SK-N-MC (cell line): ENCODE measurements at regions not wholly inside any gene's neighbourhood (a gene's known extent, or its start where the extent isn't known, plus 50 kb on each side); places are given as distances from the start of the nearest gene placed in this dataset.

Experiments used
- DNase-seq: peaks from one replicate; pipeline ENCODE4 v3.0.0-alpha.2; 2011; ENCODE audit warnings: low read depth, low spot score
- H3K27ac ChIP-seq: fragments of 200-600 bp; sonication (generic); 2 replicates; pipeline ENCODE4 v1.5.1; 2016; ENCODE audit warnings: mixed run types
- H3K36me3 ChIP-seq: fragments of 200-600 bp; sonication (generic); 2 replicates; pipeline ENCODE4 v1.6.1; 2017; ENCODE audit warnings: antibody characterized with exemption, low read length, mixed read lengths; ENCODE audit not compliant: insufficient read depth
- H3K4me3 ChIP-seq: fragments of 200-600 bp; sonication (generic); 2 replicates; pipeline ENCODE4 v1.5.1; 2016
- H3K9ac ChIP-seq: fragments of 200-600 bp; sonication (generic); 2 replicates; pipeline ENCODE4 v1.8.0; 2017; ENCODE audit warnings: mixed run types, mixed read lengths; ENCODE audit not compliant: insufficient read length
- H3K9me3 ChIP-seq: fragments of 200-600 bp; sonication (generic); 2 replicates; pipeline ENCODE4 v1.6.1; 2017; ENCODE audit warnings: low read depth, mild to moderate bottlenecking, antibody characterized with exemption, low read length, moderate library complexity, mixed read lengths
- EZH2 ChIP-seq: fragments of 200-600 bp; sonication (generic); IDR thresholded peaks from one replicate; pipeline ENCODE4 v1.6.1; 2017; ENCODE audit warnings: antibody characterized with exemption
- FOXP2 ChIP-seq: optimal IDR thresholded peaks from 2 replicates; pipeline ENCODE3; 2011; ENCODE audit warnings: mild to moderate bottlenecking, moderate library complexity; ENCODE audit not compliant: insufficient read depth; ENCODE audit errors: extremely low read length, control extremely low read depth
- POLR2AphosphoS5 ChIP-seq: IDR thresholded peaks from 2 replicates; pipeline ENCODE4 v1.6.1; 2012; ENCODE audit warnings: mild to moderate bottlenecking, low read depth, low read length, borderline replicate concordance

DNA sequence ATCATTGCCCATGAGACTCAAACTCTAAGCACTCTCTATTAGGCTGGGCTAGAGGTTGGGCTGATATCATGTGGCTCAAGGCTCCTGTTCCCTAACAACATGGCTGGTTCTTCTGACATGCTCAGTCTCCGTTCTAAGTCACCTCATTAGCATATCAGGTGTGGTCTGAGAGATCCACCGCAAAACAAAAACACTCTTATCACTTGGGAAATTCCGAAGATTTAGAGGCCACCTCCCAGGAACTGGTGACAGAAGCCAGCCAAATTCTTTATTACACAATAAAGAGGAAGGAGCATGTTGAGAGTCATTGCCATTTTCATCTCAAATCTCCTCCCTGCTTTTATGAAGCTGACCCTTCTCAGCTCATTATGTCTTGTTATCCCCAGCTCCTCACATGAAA is 107.6 kb downstream of the MSX2 start:
- Histone ChIP-seq H3K27ac (no peak overlapping the region), H3K4me3 (no peak overlapping the region), H3K9me3 (no peaks in the 10 kb centered on the region), H3K9ac (no peak overlapping the region), H3K36me3 (no peaks in the 10 kb centered on the region)
- DNase-seq, result no peak
- TF ChIP-seq POLR2AphosphoS5, result no peak

DNA sequence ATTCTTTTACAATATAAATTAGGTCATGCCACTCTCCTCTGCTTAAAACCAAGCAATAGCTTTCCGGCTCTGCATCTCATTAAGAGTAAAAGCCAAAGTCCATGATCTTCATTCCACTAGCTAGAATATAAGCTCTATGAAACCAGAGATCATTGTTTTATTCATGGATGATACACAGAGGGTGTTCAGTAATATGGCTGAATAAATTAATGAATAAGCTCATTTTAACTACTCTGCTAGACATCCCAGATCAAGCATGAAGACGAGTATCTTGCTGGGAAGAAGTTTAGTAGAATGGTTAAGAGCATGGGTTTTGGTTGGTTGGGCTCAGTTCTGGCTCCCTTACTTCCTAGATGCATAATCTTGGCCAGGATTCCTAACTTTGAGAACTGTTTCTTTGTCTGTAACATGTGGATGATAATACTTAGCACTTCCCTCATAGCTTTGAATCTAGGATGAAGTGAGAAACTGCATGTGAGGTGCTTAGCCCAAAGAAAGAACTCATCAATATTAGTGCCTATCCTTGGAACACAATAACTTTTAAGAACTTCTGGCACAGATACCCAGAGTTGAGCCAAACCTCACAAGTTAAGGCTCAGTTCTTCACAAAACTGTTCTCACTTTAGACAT is 106.8 kb downstream of the MSX2 start:
- H3K9me3 ChIP-seq, result no peaks in the 10 kb centered on the region
- no peak for DNase-seq
- H3K36me3 ChIP-seq, result no peaks in the 10 kb centered on the region
- no peak overlapping the region for H3K9ac ChIP-seq
- TF ChIP-seq EZH2 (no peak), POLR2AphosphoS5 (no peak)
- no peak overlapping the region for H3K27ac ChIP-seq
- no peak overlapping the region for H3K4me3 ChIP-seq

DNA sequence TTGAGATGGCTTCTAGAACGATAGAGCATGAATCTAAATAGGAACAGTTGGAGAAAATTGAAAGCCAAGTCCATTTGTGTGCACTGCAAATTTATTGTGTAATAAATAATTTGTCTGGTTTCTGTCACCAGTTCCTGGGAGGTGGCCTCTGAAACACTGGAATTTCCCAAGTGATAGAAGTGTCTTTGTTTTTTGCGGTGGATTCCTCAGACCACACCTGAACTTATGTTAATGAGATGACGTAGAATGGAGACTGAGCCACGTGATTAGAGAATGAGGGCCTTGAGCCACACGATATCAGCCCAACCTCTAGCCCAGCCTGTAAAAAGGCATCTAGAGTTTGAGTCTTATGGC is 105.1 kb downstream of the MSX2 start:
- no peak overlapping the region for H3K27ac ChIP-seq
- no peak overlapping the region for H3K9ac ChIP-seq
- no peak for TF ChIP-seq POLR2AphosphoS5
- no peak for TF ChIP-seq EZH2
- no peak for TF ChIP-seq FOXP2
- no peaks in the 10 kb centered on the region for H3K36me3 ChIP-seq
- no peaks in the 10 kb centered on the region for H3K9me3 ChIP-seq
- H3K4me3 ChIP-seq, result no peak overlapping the region
- no peak for DNase-seq

DNA sequence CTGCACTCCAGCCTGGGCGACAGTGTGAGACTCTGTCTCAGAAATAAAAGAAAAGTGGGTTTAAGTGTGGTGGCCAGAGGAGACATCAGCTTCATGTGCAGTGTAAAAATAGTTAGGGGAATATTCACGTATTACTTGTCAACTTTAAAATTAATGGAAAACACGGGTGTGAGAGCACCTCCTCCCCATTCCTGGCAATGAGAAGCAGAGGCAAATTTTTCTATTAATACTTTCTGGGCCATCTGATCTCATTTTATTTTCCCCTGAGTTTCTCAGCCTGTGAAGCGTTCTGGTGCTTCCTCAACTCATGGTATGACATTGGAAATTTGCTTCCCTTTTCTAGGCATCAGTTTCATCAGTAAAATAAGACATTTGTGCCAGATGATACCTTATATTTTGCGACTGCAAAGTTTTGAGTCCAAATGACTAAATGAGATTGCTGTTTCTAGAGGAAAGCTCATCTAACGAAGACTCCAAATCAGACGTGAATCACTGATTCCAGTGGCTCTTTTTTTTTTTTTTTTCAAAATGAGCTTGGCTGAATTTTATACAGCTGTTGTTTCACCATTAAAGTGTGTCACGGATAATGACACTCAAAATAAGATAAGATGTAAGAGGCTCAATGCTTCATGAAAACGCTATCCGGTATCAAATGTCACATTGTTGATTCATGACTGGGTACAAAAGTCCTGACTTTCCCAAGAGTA is 104.6 kb downstream of the MSX2 start:
- Histone ChIP-seq H3K4me3 (no peak overlapping the region), H3K27ac (no peak overlapping the region), H3K36me3 (no peaks in the 10 kb centered on the region), H3K9ac (no peak overlapping the region), H3K9me3 (no peaks in the 10 kb centered on the region)
- no peak for TF ChIP-seq EZH2
- TF ChIP-seq FOXP2, result no peak
- no peak for TF ChIP-seq POLR2AphosphoS5
- no peak for DNase-seq

DNA sequence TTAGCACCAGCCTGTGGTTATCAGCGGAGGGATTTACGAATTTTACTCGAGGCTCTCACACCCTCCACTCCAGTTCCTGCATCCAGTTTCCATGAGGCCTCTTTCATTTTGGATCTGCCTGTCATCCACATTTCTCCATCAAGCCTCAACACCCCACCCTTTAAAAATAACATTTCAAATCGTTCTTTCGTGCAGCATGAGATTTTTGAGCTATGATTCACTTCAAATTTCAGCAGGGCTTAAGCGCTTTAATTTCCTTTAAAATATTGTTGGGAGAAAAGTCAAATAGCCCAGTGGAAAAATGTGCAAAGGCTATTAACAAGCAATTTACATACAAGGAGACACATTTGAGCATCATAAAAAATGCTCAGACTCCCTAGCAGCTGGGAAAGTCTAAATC is 103.2 kb downstream of the MSX2 start:
- H3K9me3 ChIP-seq, result no peaks in the 10 kb centered on the region
- no peak overlapping the region for H3K4me3 ChIP-seq
- H3K9ac ChIP-seq, result no peak overlapping the region
- no peaks in the 10 kb centered on the region for H3K36me3 ChIP-seq
- TF ChIP-seq EZH2 (no peak), POLR2AphosphoS5 (no peak), FOXP2 (no peak)
- no peak overlapping the region for H3K27ac ChIP-seq
- DNase-seq, result no peak

DNA sequence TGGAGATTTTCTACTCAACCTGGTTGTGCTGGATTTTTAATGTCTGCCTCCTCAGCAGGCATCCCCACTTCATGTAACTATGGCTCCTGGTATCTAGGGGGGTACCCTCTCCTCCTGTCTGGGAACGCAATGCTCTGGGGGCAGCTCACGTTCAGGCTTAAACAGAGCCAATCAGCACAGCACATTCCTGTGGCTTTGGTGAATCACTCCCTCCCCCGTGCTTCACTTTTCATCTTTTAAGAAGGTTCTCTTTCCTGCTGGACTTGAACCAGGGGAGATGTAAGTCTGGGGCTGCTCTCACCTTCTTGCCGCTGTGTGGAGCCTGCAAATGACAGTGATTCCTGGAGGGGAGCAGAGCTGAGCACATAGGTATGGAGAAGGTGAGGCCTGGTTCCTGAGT is 101.2 kb downstream of the MSX2 start:
- no peak overlapping the region for H3K4me3 ChIP-seq
- no peak overlapping the region for H3K9ac ChIP-seq
- no peaks in the 10 kb centered on the region for H3K36me3 ChIP-seq
- no peaks in the 10 kb centered on the region for H3K9me3 ChIP-seq
- TF ChIP-seq EZH2, result no peak
- TF ChIP-seq POLR2AphosphoS5, result no peak
- TF ChIP-seq FOXP2, result no peak
- DNase-seq, result no peak
- H3K27ac ChIP-seq, result no peak overlapping the region

DNA sequence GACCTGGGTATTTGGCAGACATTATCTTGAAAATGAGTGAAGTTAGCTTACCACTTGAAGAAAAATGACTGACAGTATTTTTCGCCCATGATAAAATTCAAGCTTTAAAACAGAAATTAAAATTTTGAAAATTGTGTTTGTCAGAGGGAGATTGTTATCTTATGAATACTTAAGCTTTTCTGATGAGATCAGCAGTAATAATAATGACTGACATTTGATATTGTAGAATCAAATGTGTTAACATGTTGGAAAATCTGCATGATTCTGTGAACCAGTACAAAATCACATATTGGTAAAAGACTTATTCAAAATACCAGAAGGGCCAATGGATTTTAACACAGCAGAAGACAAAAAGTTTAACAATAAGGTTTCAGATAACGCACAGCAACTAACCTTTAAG is 94.0 kb downstream of the MSX2 start:
- Histone ChIP-seq H3K9me3 (no peaks in the 10 kb centered on the region), H3K9ac (no peak overlapping the region), H3K4me3 (no peak overlapping the region), H3K36me3 (no peaks in the 10 kb centered on the region), H3K27ac (no peak overlapping the region)
- DNase-seq, result no peak
- TF ChIP-seq POLR2AphosphoS5, result no peak
- no peak for TF ChIP-seq FOXP2
- no peak for TF ChIP-seq EZH2

DNA sequence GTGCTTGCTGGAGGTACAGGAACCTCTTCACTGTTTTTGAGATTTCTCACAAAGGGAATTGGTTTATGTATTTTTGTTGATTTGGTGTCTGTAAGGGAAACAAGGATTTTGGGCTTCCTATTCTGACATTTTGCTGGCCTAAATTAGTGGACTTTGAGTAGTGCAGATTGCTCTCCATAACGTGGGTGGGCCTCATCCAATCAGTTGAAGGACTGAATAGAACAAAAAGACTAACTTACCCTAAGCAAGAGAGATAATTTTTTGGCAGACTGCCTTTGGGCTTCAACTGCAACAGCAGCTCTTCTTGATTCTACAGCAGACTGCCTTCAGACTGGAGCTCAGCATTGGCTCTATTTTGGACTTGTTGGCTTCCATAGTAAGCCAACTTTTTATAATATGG is 93.2 kb downstream of the MSX2 start:
- TF ChIP-seq POLR2AphosphoS5 (no peak), EZH2 (no peak)
- H3K4me3 ChIP-seq, result no peak overlapping the region
- H3K36me3 ChIP-seq, result no peaks in the 10 kb centered on the region
- no peak for DNase-seq
- no peaks in the 10 kb centered on the region for H3K9me3 ChIP-seq
- no peak overlapping the region for H3K9ac ChIP-seq
- H3K27ac ChIP-seq, result no peak overlapping the region

DNA sequence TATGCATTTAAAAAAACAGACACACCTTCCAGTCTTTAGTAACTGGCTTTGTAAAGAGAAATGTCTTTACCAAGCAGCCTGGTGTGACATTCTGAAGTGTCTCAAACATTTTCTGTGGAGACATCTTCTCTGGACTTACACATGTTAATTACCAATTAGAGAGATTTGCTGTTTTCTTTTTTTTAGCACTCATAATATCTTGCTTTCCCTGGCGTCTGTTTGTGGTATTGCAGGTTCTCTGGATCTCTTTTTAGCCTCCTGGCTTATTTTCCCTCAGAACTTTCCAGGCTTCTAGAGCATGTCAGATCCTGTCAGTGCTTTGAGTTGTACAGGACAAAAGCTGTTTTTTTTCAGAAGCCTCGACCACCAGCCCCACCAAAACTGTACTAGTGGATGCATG is 92.5 kb downstream of the MSX2 start:
- no peak for DNase-seq
- Histone ChIP-seq H3K9ac (no peak overlapping the region), H3K36me3 (no peaks in the 10 kb centered on the region), H3K27ac (no peak overlapping the region), H3K9me3 (no peaks in the 10 kb centered on the region), H3K4me3 (no peak overlapping the region)
- TF ChIP-seq FOXP2 (no peak), POLR2AphosphoS5 (no peak), EZH2 (no peak)
